Subcutaneous abdominal adipose tissue (tissue), 5 donors: ENCODE measurements at regions not wholly inside any gene's neighbourhood (a gene's known extent, or its start where the extent isn't known, plus 50 kb on each side); places are given as distances from the start of the nearest gene placed in this dataset.
"Not testable (repeated sequence)": the region's sequence is repeated elsewhere in the genome, so short reads cannot be mapped to it uniquely, and the experiment has no call there.

ENCODE experiments used
- H3K27ac ChIP-seq: one replicate; pipeline ENCODE4 v1.7.0; 2013; ENCODE audit warnings: low read depth, mild to moderate bottlenecking, inconsistent platforms, low read length, moderate library complexity
- H3K27me3 ChIP-seq, 5 donors: one replicate each; pipeline ENCODE4 v1.7.0; 2013; ENCODE audit warnings: low read length in 5 of 5, inconsistent platforms in 1 of 5; ENCODE audit not compliant: control insufficient read depth in 5 of 5, insufficient read depth in 4 of 5
- H3K36me3 ChIP-seq, 5 donors: one replicate each; pipeline ENCODE4 v1.7.0; 2013; ENCODE audit warnings: low read length in 5 of 5; ENCODE audit not compliant: control insufficient read depth in 5 of 5, insufficient read depth in 5 of 5
- H3K4me1 ChIP-seq, 5 donors: one replicate each; pipeline ENCODE4 v1.7.0; 2013; ENCODE audit warnings: low read length in 5 of 5, mild to moderate bottlenecking in 3 of 5, moderate library complexity in 1 of 5; ENCODE audit not compliant: control insufficient read depth in 5 of 5, insufficient read depth in 5 of 5
- H3K4me3 ChIP-seq, 5 donors: one replicate each; pipeline ENCODE4 v1.7.0; 2013; ENCODE audit warnings: low read length in 5 of 5, low read depth in 1 of 5
- H3K9ac ChIP-seq, 5 donors: one replicate each; pipeline ENCODE4 v1.7.0; 2013; ENCODE audit warnings: low read length in 5 of 5, mild to moderate bottlenecking in 4 of 5, moderate library complexity in 3 of 5
- H3K9me3 ChIP-seq, 5 donors: one replicate each; pipeline ENCODE4 v1.7.0; 2013; ENCODE audit warnings: low read length in 5 of 5; ENCODE audit not compliant: control insufficient read depth in 5 of 5
- donor health status: healthy.
- donor health status: healthy.
- donor health status: healthy.
- donor health status: healthy.
- donor health status: healthy.

GRCh38 chr5:4580772-4581171 lies 559.4 kb upstream of the ADAMTS16 start:
- Histone ChIP-seq H3K9ac (no peak overlapping the region), H3K36me3 (no peaks in the 10 kb centered on the region), H3K4me3 (no peak overlapping the region), H3K9me3 (peaks cover 0 to 9% (median 0%) of the 10 kb centered on the region in 5 donors), H3K27me3 (no peaks in the 10 kb centered on the region), H3K4me1 (peaks cover 0 to 9% (median 0%) of the 10 kb centered on the region in 5 donors), H3K27ac (no peak overlapping the region)

- Histone ChIP-seq H3K4me3 (no peak overlapping the region), H3K36me3 (no peaks in the 10 kb centered on the region), H3K9ac (no peak overlapping the region), H3K27ac (no peak overlapping the region), H3K27me3 (no peaks in the 10 kb centered on the region), H3K4me1 (peaks cover 0 to 9% (median 0%) of the 10 kb centered on the region in 5 donors), H3K9me3 (peaks cover 0 to 9% (median 0%) of the 10 kb centered on the region in 5 donors)
Observed at GRCh38 chr5:4581289-4581688, 558.8 kb upstream of the ADAMTS16 start.

GRCh38 chr5:4584982-4585381 lies 555.1 kb upstream of the ADAMTS16 start:
- Histone ChIP-seq H3K27me3 (no peaks in the 10 kb centered on the region), H3K9ac (no peak overlapping the region), H3K4me3 (no peak overlapping the region), H3K9me3 (peaks cover 0 to 9% (median 0%) of the 10 kb centered on the region in 5 donors), H3K36me3 (no peaks in the 10 kb centered on the region), H3K4me1 (peaks cover 0 to 9% (median 0%) of the 10 kb centered on the region in 5 donors), H3K27ac (no peak overlapping the region)

GRCh38 chr5:4613440-4613839 lies 526.7 kb upstream of the ADAMTS16 start:
- Histone ChIP-seq H3K9me3 (peaks cover 0 to 9% (median 2%) of the 10 kb centered on the region in 5 donors), H3K36me3 (no peaks in the 10 kb centered on the region), H3K27ac (no peak overlapping the region), H3K27me3 (no peaks in the 10 kb centered on the region), H3K9ac (no peak overlapping the region), H3K4me3 (no peak overlapping the region), H3K4me1 (no peaks in the 10 kb centered on the region)

- Histone ChIP-seq H3K9me3 (peaks cover 0 to 4% (median 0%) of the 10 kb centered on the region in 5 donors), H3K36me3 (no peaks in the 10 kb centered on the region), H3K4me1 (no peaks in the 10 kb centered on the region), H3K27ac (no peak overlapping the region), H3K4me3 (no peak overlapping the region), H3K9ac (no peak overlapping the region), H3K27me3 (no peaks in the 10 kb centered on the region)
Observed at GRCh38 chr5:4614088-4614487, 526.0 kb upstream of the ADAMTS16 start.

GRCh38 chr5:4615369-4615768 lies 524.8 kb upstream of the ADAMTS16 start:
- not testable (repeated sequence) for H3K9ac ChIP-seq

GRCh38 chr5:4625206-4625896 lies 514.8 kb upstream of the ADAMTS16 start:
- Histone ChIP-seq H3K9me3 (peaks cover 0 to 6% (median 2%) of the 10 kb centered on the region in 5 donors), H3K4me1 (peaks cover 0 to 6% (median 0%) of the 10 kb centered on the region in 5 donors), H3K9ac (no peak overlapping the region), H3K36me3 (no peaks in the 10 kb centered on the region), H3K4me3 (no peak overlapping the region), H3K27me3 (no peaks in the 10 kb centered on the region), H3K27ac (no peak overlapping the region)

More at GRCh38 chr5:4615369-4615768, 524.8 kb upstream of the ADAMTS16 start:
- not testable (repeated sequence) for H3K4me1 ChIP-seq, H3K36me3 ChIP-seq, H3K9me3 ChIP-seq, H3K4me3 ChIP-seq, H3K27me3 ChIP-seq, H3K27ac ChIP-seq

- Histone ChIP-seq H3K9ac (no peak overlapping the region), H3K9me3 (peaks cover 0 to 6% (median 2%) of the 10 kb centered on the region in 5 donors), H3K36me3 (no peaks in the 10 kb centered on the region), H3K27ac (no peak overlapping the region), H3K4me3 (no peak overlapping the region), H3K27me3 (no peaks in the 10 kb centered on the region), H3K4me1 (peaks cover 0 to 6% (median 0%) of the 10 kb centered on the region in 5 donors)
Observed at GRCh38 chr5:4627131-4627530, 513.0 kb upstream of the ADAMTS16 start.

GRCh38 chr5:4627929-4628328 lies 512.2 kb upstream of the ADAMTS16 start:
- Histone ChIP-seq H3K27ac (no peak overlapping the region), H3K9ac (no peak overlapping the region), H3K4me3 (no peak overlapping the region), H3K27me3 (no peaks in the 10 kb centered on the region), H3K4me1 (peaks cover 0 to 6% (median 0%) of the 10 kb centered on the region in 5 donors), H3K36me3 (no peaks in the 10 kb centered on the region), H3K9me3 (peaks cover 0 to 6% (median 2%) of the 10 kb centered on the region in 5 donors)

GRCh38 chr5:4628645-4629385 lies 511.3 kb upstream of the ADAMTS16 start:
- Histone ChIP-seq H3K36me3 (no peaks in the 10 kb centered on the region), H3K27ac (no peak overlapping the region), H3K9me3 (peaks cover 0 to 6% (median 2%) of the 10 kb centered on the region in 5 donors), H3K4me3 (peak overlapping the region in 1 of 5 donors; percentile 25), H3K9ac (no peak overlapping the region), H3K4me1 (peaks cover 0 to 6% (median 0%) of the 10 kb centered on the region in 5 donors), H3K27me3 (no peaks in the 10 kb centered on the region)
